PC-9 (cell line): ENCODE measurements at regions not wholly inside any gene's neighbourhood (a gene's known extent, or its start where the extent isn't known, plus 50 kb on each side); places are given as distances from the start of the nearest gene placed in this dataset.

Source experiments
- BruUV-seq: library from RNA; stranded (reverse); fragments of 400-500 nt; replicated peaks from 2 replicates; lab custom pipeline; 2021; lab: Mats Ljungman, UMichigan
- CTCF ChIA-PET: fragments of 300-600 bp; sonication (Branson Sonifier 250); formaldehyde crosslinking; loops from one replicate; lab custom pipeline; 2022; ENCODE audit warnings: antibody characterized with exemption; lab: Charles Lee
- POLR2A ChIA-PET: fragments of 300-600 bp; sonication (Branson Sonifier 250); formaldehyde crosslinking; loops from one replicate; lab custom pipeline; 2022; ENCODE audit warnings: antibody characterized with exemption; ENCODE audit not compliant: unreplicated experiment; lab: Charles Lee
- DNase-seq, 2 experiments: peaks; one replicate each; pipeline versions ENCODE4 v3.0.0 to v3.0.0-alpha.2; 2015 to 2022; ENCODE audit warnings: mixed read lengths in 1 of 2
- H2AFZ ChIP-seq: fragments of 200-600 bp; sonication (generic); 2 replicates; pipeline ENCODE4 v1.8.1; 2017; ENCODE audit warnings: antibody characterized with exemption
- H3F3A ChIP-seq: fragments of 200-600 bp; sonication (generic); 2 replicates; pipeline ENCODE4 v1.8.1; 2017; ENCODE audit warnings: antibody characterized with exemption, mild to moderate bottlenecking, low read depth; ENCODE audit not compliant: insufficient read depth
- H3K27ac ChIP-seq: fragments of 200-600 bp; sonication (generic); 2 replicates; pipeline ENCODE4 v1.6.1; 2016; ENCODE audit warnings: mixed run types
- H3K27me3 ChIP-seq: fragments of 200-600 bp; sonication (generic); 2 replicates; pipeline ENCODE4 v1.6.1; 2016; ENCODE audit warnings: low read depth, mixed run types; ENCODE audit not compliant: insufficient read depth
- H3K36me3 ChIP-seq: fragments of 200-600 bp; sonication (generic); 2 replicates; pipeline ENCODE4 v1.6.1; 2016; ENCODE audit warnings: low read depth, mixed run types
- H3K4me1 ChIP-seq: fragments of 200-600 bp; sonication (generic); replicated peaks from 2 replicates; pipeline ENCODE4 v1.6.1; 2016; ENCODE audit warnings: mixed run types; ENCODE audit not compliant: insufficient read depth
- H3K4me2 ChIP-seq: fragments of 200-600 bp; sonication (generic); 2 replicates; pipeline ENCODE4 v1.6.1; 2017; ENCODE audit warnings: mixed run types
- H3K4me3 ChIP-seq: fragments of 200-600 bp; sonication (generic); 2 replicates; pipeline ENCODE4 v1.6.1; 2016; ENCODE audit warnings: mixed run types
- H3K79me2 ChIP-seq: fragments of 200-600 bp; sonication (generic); 2 replicates; pipeline ENCODE4 v1.6.1; 2017; ENCODE audit warnings: low read depth, mixed run types
- H3K9me2 ChIP-seq: fragments of 200-600 bp; sonication (generic); 2 replicates; pipeline ENCODE4 v1.8.1; 2017; ENCODE audit warnings: mild to moderate bottlenecking; ENCODE audit not compliant: insufficient read depth
- H3K9me3 ChIP-seq: fragments of 200-600 bp; sonication (generic); 2 replicates; pipeline ENCODE4 v1.8.1; 2016; ENCODE audit warnings: low read depth; ENCODE audit not compliant: insufficient read depth
- H4K20me1 ChIP-seq: fragments of 200-600 bp; sonication (generic); 2 replicates; pipeline ENCODE4 v1.8.1; 2017; ENCODE audit not compliant: insufficient read depth
- EZH2 ChIP-seq: fragments of 200-600 bp; sonication (generic); IDR thresholded peaks from 2 replicates; pipeline ENCODE4 v1.8.0; 2017; ENCODE audit warnings: antibody characterized with exemption, low read depth
- intact Hi-C: fragments of 100-400 bp; cut with micrococcal nuclease; formaldehyde crosslinking; loops from one replicate; pipeline ENCODE4 v1.10.0; 2022; ENCODE audit not compliant: unreplicated experiment
- TF ChIP-seq, protein P1 (sequence below): fragments of 200-600 bp; sonication (generic); conservative IDR thresholded peaks from 2 replicates; pipeline ENCODE4 v1.6.1; 2017; ENCODE audit warnings: mixed run types, antibody characterized with exemption, mild to moderate bottlenecking, moderate library complexity

DNA sequence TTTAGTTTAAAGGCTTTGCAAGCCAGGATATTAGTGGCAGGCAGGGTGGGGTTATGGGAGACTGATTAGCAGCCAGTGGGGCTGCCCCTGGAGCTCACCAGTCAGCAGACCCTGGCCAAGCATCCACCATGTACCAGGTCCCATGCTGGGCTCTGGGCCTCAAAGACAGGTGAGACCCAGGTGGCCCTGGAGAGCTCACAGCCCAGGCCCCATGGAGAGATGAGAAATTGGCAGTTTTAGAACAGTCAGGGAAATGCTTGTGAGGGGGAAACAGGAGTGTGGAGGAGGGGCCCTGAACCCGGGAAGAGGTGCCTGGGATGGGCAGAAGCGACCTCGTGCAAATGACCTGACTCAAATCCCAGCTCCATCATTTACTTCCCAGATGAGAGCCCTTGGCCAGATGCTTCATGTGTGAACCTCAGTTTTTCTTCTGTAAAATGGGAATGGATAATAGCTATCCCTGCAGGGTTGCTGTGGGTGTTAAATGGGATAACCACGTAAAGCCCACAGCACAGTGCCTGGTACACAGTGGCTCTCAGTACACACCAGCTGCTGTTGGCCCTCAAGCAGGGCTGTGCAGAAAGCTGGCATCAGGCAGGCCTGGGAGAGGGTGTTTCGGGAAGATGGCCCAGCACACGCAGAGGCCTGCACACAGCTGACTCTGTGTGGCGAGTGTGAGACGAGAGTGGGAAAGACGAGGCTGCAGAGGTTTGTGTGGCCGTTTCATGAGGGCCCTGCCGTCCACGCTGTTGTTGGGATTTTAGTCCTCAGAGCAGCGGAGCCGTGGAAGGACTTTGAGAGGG, 518.5 kb downstream of the PTPRU start:
- H3K27me3 ChIP-seq: peaks cover 3% of the 10 kb centered on the region; the same call in 1 of the 2 replicates
- TF ChIP-seq, protein P1, sequence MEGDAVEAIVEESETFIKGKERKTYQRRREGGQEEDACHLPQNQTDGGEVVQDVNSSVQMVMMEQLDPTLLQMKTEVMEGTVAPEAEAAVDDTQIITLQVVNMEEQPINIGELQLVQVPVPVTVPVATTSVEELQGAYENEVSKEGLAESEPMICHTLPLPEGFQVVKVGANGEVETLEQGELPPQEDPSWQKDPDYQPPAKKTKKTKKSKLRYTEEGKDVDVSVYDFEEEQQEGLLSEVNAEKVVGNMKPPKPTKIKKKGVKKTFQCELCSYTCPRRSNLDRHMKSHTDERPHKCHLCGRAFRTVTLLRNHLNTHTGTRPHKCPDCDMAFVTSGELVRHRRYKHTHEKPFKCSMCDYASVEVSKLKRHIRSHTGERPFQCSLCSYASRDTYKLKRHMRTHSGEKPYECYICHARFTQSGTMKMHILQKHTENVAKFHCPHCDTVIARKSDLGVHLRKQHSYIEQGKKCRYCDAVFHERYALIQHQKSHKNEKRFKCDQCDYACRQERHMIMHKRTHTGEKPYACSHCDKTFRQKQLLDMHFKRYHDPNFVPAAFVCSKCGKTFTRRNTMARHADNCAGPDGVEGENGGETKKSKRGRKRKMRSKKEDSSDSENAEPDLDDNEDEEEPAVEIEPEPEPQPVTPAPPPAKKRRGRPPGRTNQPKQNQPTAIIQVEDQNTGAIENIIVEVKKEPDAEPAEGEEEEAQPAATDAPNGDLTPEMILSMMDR: no peak
- TF ChIP-seq EZH2: no peak
- no peak overlapping the region for H2AFZ ChIP-seq
- no peak overlapping the region for H3K27ac ChIP-seq
- H3F3A ChIP-seq: no peaks in the 10 kb centered on the region
- H3K36me3 ChIP-seq: no peaks in the 10 kb centered on the region
- no peaks in the 10 kb centered on the region for H3K4me1 ChIP-seq
- no peak overlapping the region for H3K4me2 ChIP-seq
- no peaks in the 10 kb centered on the region for H3K9me3 ChIP-seq
- intact Hi-C loops: no loop called here
- CTCF ChIA-PET: no interaction called here
- no peak for DNase-seq
- H3K4me3 ChIP-seq: no peak overlapping the region
- H4K20me1 ChIP-seq: no peaks in the 10 kb centered on the region
- no peaks in the 10 kb centered on the region for H3K9me2 ChIP-seq
- H3K79me2 ChIP-seq: no peaks in the 10 kb centered on the region
- POLR2A ChIA-PET: no interaction called here
- no TSS peak for BruUV-seq

GRCh38 chr1:29753771-29754572, 517.6 kb downstream of the PTPRU start:
- Histone ChIP-seq H3K9me2 (no peaks in the 10 kb centered on the region), H4K20me1 (no peaks in the 10 kb centered on the region), H3K4me2 (no peak overlapping the region), H3K4me1 (no peaks in the 10 kb centered on the region), H3K4me3 (no peak overlapping the region), H3K27me3 (peaks cover 3% of the 10 kb centered on the region; the same call in 1 of the 2 replicates), H3K36me3 (no peaks in the 10 kb centered on the region), H3K9me3 (no peaks in the 10 kb centered on the region), H2AFZ (no peak overlapping the region), H3K27ac (no peak overlapping the region), H3K79me2 (no peaks in the 10 kb centered on the region), H3F3A (no peaks in the 10 kb centered on the region)
- POLR2A ChIA-PET: no interaction called here
- DNase-seq: no peak
- BruUV-seq: no TSS peak
- TF ChIP-seq, protein P1: no peak
- no peak for TF ChIP-seq EZH2
- CTCF ChIA-PET: no interaction called here
- intact Hi-C loops: no loop called here

DNA sequence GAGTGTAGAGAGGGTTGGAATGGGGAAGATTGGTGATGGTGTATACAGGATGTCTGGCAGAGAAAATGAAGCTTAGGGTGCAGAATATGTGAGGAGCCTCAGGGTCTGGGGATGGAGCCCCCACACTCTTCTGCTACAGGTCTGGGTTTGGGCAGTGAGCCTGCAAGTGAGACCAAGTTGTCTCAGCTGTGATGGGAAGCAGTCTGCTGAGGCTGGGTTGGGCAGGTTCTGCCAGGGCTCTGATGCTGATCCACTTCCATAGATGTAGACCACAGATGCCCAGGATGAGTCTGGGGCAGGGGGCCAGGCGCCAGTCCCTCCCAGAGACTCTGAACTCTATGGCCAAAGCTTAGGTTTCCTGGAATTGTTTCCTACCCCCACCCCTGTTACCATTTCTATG, 516.9 kb downstream of the PTPRU start:
- Histone ChIP-seq H3K4me2 (no peak overlapping the region), H3K27ac (no peak overlapping the region), H3K36me3 (no peaks in the 10 kb centered on the region), H4K20me1 (no peaks in the 10 kb centered on the region), H3K9me2 (no peaks in the 10 kb centered on the region), H3K27me3 (peaks cover 3% of the 10 kb centered on the region; the same call in 1 of the 2 replicates), H3K9me3 (no peaks in the 10 kb centered on the region), H3F3A (no peaks in the 10 kb centered on the region), H3K4me3 (no peak overlapping the region), H2AFZ (no peak overlapping the region), H3K4me1 (no peaks in the 10 kb centered on the region), H3K79me2 (no peaks in the 10 kb centered on the region)
- no TSS peak for BruUV-seq
- DNase-seq: no peak
- ChIA-PET CTCF (no interaction called here), POLR2A (no interaction called here)
- intact Hi-C loops: no loop called here
- no peak for TF ChIP-seq EZH2
- TF ChIP-seq, protein P1: no peak
